ENCODE measurements at regions not wholly inside any gene's neighbourhood (a gene's known extent, or its start where the extent isn't known, plus 50 kb on each side); places are given as distances from the start of the nearest gene placed in this dataset.

DNA sequence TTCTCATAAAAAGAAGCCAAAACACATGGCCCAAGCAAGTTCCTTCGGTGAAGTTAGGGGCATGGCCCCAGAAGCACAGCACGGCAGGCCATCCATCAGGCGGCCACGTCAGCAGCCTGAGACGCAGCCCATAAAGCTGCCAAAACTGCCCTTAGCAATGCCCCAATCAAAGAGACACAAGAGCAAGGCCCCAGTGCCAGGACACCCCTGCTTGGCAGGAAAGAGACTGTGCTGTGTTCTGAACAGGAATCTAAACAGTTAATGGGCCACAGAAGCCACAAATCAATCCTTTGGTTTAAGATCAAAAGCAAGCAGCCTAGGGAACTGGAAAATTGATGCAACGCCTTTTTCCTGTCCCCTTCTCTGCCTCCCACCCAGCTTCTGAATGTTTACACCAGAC, 497.0 kb upstream of the USP24 start:
- H3K27me3 ChIP-seq (ENCODE audit: low read depth) = no peaks in the 10 kb centered on the region
- no peak for DNase-seq (ENCODE audit: low spot score in 2 of 2)
- no peaks in the 10 kb centered on the region for H3K4me1 ChIP-seq
- no peaks in the 10 kb centered on the region for H3K36me3 ChIP-seq (replicated peaks)
- H3K4me3 ChIP-seq = no peak overlapping the region
- in situ Hi-C loops (cut with MboI; ENCODE audit: low sequenced_read_pairs) = no loop called here
- no peaks in the 10 kb centered on the region for H3K9me3 ChIP-seq

DNA sequence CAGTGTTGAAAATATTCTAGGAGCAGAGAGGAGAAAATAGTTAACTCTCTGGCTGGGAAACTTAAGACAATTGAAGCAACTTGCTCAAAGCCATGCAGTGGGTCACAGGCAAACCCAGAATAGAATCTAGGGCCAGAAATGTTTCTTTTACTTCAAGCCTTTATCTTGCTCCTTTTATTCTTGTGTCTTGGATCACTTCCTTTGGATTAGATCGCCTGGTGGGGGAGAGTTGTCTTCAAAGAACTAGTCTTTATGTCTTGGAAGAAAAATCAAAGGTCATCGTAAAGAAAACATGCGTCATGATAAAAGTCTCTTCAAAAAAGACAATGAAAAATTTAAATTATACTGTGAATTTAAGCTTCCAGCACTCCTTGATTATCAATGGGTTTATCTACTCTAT, 493.6 kb upstream of the USP24 start:
- H3K4me3 ChIP-seq = no peak overlapping the region
- no peaks in the 10 kb centered on the region for H3K9me3 ChIP-seq
- H3K36me3 ChIP-seq (replicated peaks) = no peaks in the 10 kb centered on the region
- no peaks in the 10 kb centered on the region for H3K27me3 ChIP-seq (ENCODE audit: low read depth)
- H3K4me1 ChIP-seq = no peaks in the 10 kb centered on the region
- in situ Hi-C loops (cut with MboI; ENCODE audit: low sequenced_read_pairs) = no loop called here
- no peak for DNase-seq (ENCODE audit: low spot score in 2 of 2)

DNA sequence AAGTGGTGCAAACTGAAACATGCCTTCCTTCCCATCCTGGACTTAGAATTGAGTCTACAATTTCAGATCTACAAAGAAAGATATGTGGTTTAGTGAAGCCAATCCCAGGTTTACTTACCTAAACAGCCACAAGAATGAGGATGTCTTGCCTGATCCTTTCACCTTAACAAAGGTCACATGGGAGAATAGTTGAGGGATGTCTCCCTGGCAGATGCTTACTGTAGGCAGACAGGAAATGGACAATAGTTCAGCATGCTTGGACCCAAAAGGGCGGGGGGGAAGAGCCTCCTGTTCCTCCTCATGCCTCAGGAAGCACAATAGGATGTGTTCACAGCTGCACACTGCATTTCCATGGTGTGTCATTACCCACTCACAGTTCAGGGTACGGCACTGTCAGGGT, 492.7 kb upstream of the USP24 start:
- no peaks in the 10 kb centered on the region for H3K4me1 ChIP-seq
- no peak for DNase-seq (ENCODE audit: low spot score in 2 of 2)
- no peaks in the 10 kb centered on the region for H3K36me3 ChIP-seq (replicated peaks)
- H3K9me3 ChIP-seq = no peaks in the 10 kb centered on the region
- H3K4me3 ChIP-seq = no peak overlapping the region
- H3K27me3 ChIP-seq (ENCODE audit: low read depth) = no peaks in the 10 kb centered on the region
- in situ Hi-C loops (cut with MboI; ENCODE audit: low sequenced_read_pairs) = no loop called here

DNA sequence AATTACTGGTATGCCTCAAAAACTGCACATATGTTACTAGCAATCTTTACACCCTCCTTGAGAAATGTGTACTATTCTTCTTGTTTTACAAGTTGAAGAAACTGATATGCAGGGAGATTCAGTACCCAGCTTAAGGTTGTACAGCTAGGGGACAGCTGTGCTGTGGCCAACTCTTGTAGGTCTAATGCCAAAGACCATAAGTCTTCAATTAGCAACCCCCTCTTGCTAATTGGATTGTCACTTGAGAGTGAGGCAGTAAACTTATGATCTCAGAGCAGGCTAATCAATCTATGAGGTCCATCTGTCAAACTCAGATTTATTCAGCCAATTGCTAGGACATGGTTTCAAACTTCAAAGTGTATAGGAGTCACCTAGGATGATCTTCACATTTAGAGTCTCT, 492.0 kb upstream of the USP24 start:
- in situ Hi-C loops (cut with MboI; ENCODE audit: low sequenced_read_pairs) = no loop called here
- Histone ChIP-seq H3K36me3 (replicated peaks) (no peaks in the 10 kb centered on the region), H3K27me3 (ENCODE audit: low read depth) (no peaks in the 10 kb centered on the region), H3K4me1 (no peaks in the 10 kb centered on the region), H3K9me3 (no peaks in the 10 kb centered on the region), H3K4me3 (no peak overlapping the region)
- DNase-seq (ENCODE audit: low spot score in 2 of 2) = no peak

DNA sequence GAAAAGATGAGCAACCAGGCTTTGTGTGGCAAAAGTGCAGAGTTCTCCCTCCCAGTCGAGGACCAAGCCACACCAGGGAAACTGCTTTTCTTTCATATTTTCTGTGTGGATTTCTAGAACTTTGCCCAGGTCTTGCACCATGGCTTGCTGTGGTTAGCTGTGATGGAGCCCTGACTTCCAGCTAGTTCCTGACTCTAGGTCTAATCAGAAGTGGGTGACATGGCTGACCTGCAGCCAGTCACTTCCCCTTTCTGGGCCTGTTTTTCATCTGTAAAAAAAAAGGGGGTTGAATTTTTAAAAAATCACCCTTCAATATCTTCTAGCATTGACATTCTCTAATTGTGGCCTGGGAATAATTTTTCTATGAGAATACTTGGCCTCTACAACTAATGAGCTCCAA, 491.2 kb upstream of the USP24 start:
- Histone ChIP-seq H3K9me3 (no peaks in the 10 kb centered on the region), H3K27me3 (ENCODE audit: low read depth) (no peaks in the 10 kb centered on the region), H3K36me3 (replicated peaks) (no peaks in the 10 kb centered on the region), H3K4me3 (no peak overlapping the region), H3K4me1 (no peaks in the 10 kb centered on the region)
- no peak for DNase-seq (ENCODE audit: low spot score in 2 of 2)
- in situ Hi-C loops (cut with MboI; ENCODE audit: low sequenced_read_pairs) = no loop called here

DNA sequence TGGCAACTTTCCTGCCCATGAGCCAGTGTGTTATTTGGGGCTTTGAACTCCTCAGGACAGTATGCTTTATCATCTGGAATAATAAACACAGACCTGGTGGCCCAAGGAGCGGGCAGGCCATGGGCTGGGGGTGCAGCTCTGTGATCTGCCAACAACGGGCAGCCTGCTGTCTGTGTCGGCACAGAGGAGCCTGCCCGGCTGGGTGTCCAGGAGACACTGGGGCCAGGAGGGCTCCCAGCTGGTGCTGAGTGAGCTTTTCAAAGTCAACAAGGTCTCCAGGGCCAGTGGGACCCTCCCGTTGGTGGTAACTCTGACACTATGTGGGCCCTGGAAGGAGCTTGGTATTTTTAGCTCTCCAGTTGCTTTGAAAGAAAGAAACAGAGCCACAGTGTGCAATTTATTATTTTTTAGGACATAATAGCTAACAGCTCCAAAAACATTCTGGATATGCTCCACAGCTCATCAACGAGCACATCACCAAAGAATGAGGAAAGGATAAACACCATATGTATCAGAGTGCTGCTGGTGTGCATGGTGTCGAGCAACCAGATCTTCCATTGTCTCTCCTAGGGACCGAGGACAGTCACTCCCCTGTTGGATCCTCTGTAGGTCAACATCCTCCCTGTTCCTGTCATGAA, 488.7 kb upstream of the USP24 start:
- Histone ChIP-seq H3K4me1 (no peaks in the 10 kb centered on the region), H3K27me3 (ENCODE audit: low read depth) (no peaks in the 10 kb centered on the region), H3K9me3 (no peaks in the 10 kb centered on the region), H3K36me3 (replicated peaks) (no peaks in the 10 kb centered on the region), H3K4me3 (no peak overlapping the region)
- DNase-seq (ENCODE audit: low spot score in 2 of 2) = no peak
- in situ Hi-C loops (cut with MboI; ENCODE audit: low sequenced_read_pairs) = no loop called here

DNA sequence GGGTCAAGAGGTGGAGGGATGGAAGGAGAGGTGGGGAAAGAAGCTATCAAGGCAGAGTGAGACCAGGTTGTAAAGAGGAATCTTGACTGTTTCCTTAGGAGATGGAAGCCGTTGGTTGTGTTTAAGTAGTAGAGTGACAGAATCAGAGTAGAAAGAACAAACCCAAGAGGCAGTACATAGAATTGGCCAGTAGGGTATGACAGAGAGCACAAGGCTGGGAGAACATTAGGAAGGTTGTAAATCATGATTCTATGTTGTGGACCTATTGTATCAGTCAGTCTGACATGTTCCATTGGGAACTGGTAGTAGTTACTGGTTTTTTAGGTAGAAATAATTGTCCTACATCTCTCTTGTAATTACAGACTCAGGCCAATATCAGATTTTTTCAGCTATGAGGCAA, 486.9 kb upstream of the USP24 start:
- H3K4me3 ChIP-seq = no peak overlapping the region
- no peaks in the 10 kb centered on the region for H3K4me1 ChIP-seq
- no peaks in the 10 kb centered on the region for H3K9me3 ChIP-seq
- in situ Hi-C loops (cut with MboI; ENCODE audit: low sequenced_read_pairs) = no loop called here
- H3K27me3 ChIP-seq (ENCODE audit: low read depth) = no peaks in the 10 kb centered on the region
- H3K36me3 ChIP-seq (replicated peaks) = no peaks in the 10 kb centered on the region
- peak; percentile 20 to 40 for DNase-seq (ENCODE audit: low spot score in 2 of 2)

DNA sequence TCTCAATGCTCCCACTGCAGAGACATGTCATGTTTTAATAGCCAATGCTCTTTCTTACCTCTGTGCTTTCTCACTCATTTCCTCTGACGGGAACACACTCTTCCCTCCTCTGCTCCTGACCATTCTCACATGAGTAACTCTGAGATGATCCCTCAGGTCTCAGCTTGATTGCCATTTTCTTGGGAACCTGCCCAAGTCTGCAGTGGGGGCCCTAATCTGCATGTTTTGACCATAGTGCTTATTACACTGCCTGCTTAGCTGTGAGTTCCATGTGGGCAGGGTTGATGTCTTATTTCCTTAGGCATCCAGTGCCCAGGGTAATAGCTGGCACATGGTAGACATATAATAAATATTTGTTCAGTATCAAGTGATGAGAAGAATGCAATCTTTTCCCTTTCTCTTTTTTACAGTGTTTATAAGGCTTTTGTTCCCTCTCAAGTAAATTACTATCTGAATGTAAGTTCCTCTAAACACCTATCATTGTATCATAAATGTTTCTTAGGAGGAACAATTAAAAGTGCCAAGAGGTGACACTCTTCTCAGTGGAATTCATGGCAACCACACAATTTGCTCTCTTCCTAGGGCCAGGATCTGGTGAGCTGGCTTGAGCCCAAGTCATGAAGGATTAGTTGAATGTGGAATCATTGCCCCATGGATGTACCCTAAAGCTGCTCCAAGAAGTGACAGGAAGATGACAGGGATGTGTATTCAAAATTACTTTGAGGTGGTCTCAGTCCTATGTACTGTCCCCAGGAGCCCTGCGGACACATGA, 485.4 kb upstream of the USP24 start:
- H3K36me3 ChIP-seq (replicated peaks) = no peaks in the 10 kb centered on the region
- no peaks in the 10 kb centered on the region for H3K27me3 ChIP-seq (ENCODE audit: low read depth)
- in situ Hi-C loops (cut with MboI; ENCODE audit: low sequenced_read_pairs) = no loop called here
- H3K4me3 ChIP-seq = no peak overlapping the region
- DNase-seq (ENCODE audit: low spot score in 2 of 2) = no peak
- H3K9me3 ChIP-seq = no peaks in the 10 kb centered on the region
- no peaks in the 10 kb centered on the region for H3K4me1 ChIP-seq

DNA sequence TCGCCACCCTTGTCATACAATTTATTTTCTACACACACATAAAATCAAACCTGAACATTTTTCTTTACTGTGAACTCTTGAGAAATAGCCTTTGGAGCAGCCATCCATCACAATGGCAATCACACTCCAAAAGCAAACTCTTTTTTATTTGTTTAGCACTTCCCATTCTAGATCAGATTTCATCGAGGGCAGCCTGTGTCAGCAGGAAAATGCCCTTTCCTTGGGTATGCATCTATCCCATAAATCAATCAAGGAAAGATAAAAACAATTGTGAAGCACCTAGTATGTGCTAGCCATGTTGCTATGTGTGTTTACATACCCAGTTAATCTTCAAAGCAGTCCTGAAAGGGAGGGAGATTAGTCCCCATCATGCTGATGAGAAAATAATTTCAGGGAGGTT, 484.1 kb upstream of the USP24 start:
- no peaks in the 10 kb centered on the region for H3K4me1 ChIP-seq
- H3K4me3 ChIP-seq = no peak overlapping the region
- DNase-seq (ENCODE audit: low spot score in 2 of 2) = no peak
- no peaks in the 10 kb centered on the region for H3K36me3 ChIP-seq (replicated peaks)
- in situ Hi-C loops (cut with MboI; ENCODE audit: low sequenced_read_pairs) = loop anchor here (25.0 kb wide), 1 partner anchor 888 kb away; the partner anchor contains the start of gene PLPP3
- H3K9me3 ChIP-seq = no peaks in the 10 kb centered on the region
- no peaks in the 10 kb centered on the region for H3K27me3 ChIP-seq (ENCODE audit: low read depth)

DNA sequence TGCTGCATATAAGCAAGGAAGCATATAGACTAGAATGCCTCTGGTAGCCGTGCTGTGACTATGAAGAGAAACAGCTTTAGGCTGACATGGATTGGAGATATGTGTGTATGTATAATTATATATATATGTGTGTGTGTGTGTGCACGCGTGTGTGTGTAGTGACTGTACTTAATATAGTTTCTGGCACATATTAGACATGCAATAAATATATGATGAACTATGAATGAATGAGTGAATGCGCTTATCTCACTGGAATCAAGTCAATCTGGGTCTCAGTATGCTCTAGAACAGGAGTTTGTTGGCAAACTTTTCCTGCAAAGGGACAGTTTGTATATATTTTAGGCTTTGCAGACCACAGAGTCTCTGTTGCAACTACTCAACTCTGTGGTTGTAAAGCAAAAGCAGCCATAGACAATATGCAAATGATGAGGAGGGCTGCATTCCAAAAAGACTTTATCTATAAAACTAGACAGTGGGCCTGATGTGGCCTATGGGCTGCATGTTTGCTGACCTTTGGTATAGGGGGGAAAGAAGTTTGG, 482.9 kb upstream of the USP24 start:
- Histone ChIP-seq H3K4me1 (no peaks in the 10 kb centered on the region), H3K4me3 (no peak overlapping the region)

DNA sequence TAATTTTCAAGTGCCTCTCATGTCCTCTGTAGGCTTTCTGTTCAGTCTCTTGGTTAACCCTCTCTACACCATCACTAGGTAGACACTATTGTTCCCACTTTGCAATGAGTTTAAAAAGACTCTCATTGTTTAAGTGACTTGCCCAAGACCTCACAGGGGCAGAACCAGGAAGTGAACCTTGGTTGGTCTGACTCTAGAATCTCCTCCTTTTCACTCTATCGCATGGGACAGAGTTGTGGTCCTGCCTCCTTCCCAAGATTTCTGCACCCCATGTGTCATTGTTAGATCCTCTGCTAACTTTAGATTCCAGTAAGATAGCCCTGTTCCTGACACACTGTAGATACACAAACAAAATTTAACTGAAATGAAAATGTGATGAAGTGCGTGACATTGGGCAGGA, 481.7 kb upstream of the USP24 start:
- Histone ChIP-seq H3K4me3 (no peak overlapping the region), H3K27me3 (ENCODE audit: low read depth) (no peaks in the 10 kb centered on the region), H3K9me3 (no peaks in the 10 kb centered on the region), H3K36me3 (replicated peaks) (no peaks in the 10 kb centered on the region), H3K4me1 (no peaks in the 10 kb centered on the region)
- no peak for DNase-seq (ENCODE audit: low spot score in 2 of 2)
- in situ Hi-C loops (cut with MboI; ENCODE audit: low sequenced_read_pairs) = loop anchor here (25.0 kb wide), 1 partner anchor 890 kb away; the partner anchor contains the start of gene PLPP3

More for the DNA sequence above, 482.9 kb upstream of the USP24 start:
- Histone ChIP-seq H3K36me3 (replicated peaks) (no peaks in the 10 kb centered on the region), H3K27me3 (ENCODE audit: low read depth) (no peaks in the 10 kb centered on the region), H3K9me3 (no peaks in the 10 kb centered on the region)
- no peak for DNase-seq (ENCODE audit: low spot score in 2 of 2)
- in situ Hi-C loops (cut with MboI; ENCODE audit: low sequenced_read_pairs) = loop anchor here (25.0 kb wide), 1 partner anchor 889 kb away; the partner anchor contains the start of gene PLPP3

DNA sequence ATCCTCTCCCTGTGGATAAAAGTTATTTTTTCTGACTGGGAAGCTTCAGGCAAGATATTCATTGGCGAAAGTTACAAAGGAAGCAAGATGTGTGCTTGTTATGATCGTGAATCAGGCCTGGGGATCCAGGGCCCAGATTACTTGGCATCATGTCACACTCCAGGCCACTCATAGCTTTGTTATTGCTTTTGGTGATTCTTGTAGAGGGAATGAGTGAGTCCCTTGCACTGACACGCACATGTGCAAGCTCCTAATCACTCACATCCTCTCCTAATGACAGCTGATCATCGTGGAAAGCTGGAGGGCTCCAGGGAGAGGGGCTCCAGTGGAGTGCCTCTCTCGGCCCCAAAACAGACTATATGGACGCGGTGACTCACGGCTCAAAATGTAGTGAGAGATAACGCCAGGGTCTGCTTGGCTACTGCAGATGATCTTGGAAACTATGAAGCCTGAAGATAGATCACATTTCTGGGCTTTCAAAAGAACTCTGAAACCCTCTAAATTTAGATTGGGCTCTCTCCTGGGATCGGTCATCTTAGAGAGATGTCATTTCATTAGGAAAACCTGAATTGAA, 481.1 kb upstream of the USP24 start:
- H3K36me3 ChIP-seq (replicated peaks) = no peaks in the 10 kb centered on the region
- H3K9me3 ChIP-seq = no peaks in the 10 kb centered on the region
- H3K4me3 ChIP-seq = no peak overlapping the region
- no peaks in the 10 kb centered on the region for H3K27me3 ChIP-seq (ENCODE audit: low read depth)
- DNase-seq (ENCODE audit: low spot score in 2 of 2) = no peak
- in situ Hi-C loops (cut with MboI; ENCODE audit: low sequenced_read_pairs) = loop anchor here (25.0 kb wide), 1 partner anchor 891 kb away; the partner anchor contains the start of gene PLPP3
- no peaks in the 10 kb centered on the region for H3K4me1 ChIP-seq

DNA sequence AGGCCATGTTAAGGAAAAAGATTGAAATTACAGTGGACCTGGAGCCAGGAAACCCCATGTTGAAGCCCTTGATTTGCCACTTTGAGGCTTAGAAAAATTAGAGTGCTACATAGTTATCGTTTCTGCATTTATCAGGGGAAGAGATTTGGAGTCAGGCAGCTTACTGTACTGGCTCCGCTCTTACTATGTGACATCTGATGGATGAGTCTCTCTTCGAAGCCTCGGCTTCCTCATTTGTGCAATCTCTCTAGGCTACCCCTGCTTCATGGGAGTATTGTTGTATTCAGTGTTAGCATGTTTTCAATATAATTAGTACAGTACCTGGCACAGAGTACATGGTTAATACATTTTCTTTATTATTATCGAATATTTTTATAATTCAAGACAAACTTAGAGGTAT, 480.4 kb upstream of the USP24 start:
- Histone ChIP-seq H3K4me3 (no peak overlapping the region), H3K36me3 (replicated peaks) (no peaks in the 10 kb centered on the region), H3K27me3 (ENCODE audit: low read depth) (no peaks in the 10 kb centered on the region), H3K4me1 (no peaks in the 10 kb centered on the region), H3K9me3 (no peaks in the 10 kb centered on the region)
- in situ Hi-C loops (cut with MboI; ENCODE audit: low sequenced_read_pairs) = loop anchor here (25.0 kb wide), 1 partner anchor 892 kb away; the partner anchor contains the start of gene PLPP3
- DNase-seq (ENCODE audit: low spot score in 2 of 2) = no peak

DNA sequence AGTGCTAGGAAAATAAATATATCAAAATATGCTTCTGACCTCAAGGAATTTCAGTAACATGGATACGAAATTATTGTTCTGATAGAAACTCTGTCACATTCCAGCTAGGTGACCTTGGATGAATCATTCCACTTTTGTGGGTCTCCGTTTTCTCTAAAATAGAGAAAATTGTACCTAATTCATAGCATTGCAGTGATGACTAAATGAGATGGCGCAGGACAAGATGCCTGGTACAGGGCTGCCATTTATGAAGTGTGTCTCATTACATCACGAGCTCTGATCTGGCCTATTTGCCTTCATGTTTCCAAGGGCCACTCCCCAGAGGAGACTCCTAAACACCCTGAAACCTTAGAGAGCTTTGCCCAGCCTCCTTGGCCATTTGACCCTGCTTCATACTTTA, 480.0 kb upstream of the USP24 start:
- in situ Hi-C loops (cut with MboI; ENCODE audit: low sequenced_read_pairs) = loop anchor here (25.0 kb wide), 1 partner anchor 892 kb away; the partner anchor contains the start of gene PLPP3
- H3K4me3 ChIP-seq = no peak overlapping the region
- no peaks in the 10 kb centered on the region for H3K9me3 ChIP-seq
- no peaks in the 10 kb centered on the region for H3K27me3 ChIP-seq (ENCODE audit: low read depth)
- no peaks in the 10 kb centered on the region for H3K4me1 ChIP-seq
- no peaks in the 10 kb centered on the region for H3K36me3 ChIP-seq (replicated peaks)
- no peak for DNase-seq (ENCODE audit: low spot score in 2 of 2)

Measured in HAP-1 (cell line).